ENCODE measurements at regions not wholly inside any gene's neighbourhood (a gene's known extent, or its start where the extent isn't known, plus 50 kb on each side); places are given as distances from the start of the nearest gene placed in this dataset.

DNA sequence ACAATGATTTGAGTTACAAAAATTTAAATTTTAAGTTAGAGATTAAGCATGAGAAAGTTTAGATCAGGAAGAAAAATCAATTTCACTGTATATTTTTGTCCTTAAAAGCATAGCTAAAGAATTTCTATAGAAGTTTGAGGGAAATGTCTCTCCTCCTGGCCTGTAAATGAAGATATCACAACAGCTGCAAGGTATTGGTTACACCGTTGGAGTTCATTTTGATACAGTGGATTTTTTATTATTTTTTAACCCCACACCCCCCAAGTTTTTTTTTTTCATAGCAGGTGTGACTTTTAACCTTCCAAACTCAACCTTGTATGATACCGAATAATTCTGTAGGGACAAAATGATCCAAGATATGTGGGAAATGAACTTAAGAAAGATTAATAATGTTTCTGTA, 156.3 kb downstream of the DISP1 start:
- Histone ChIP-seq H3K9me3 (no peaks in the 10 kb centered on the region), H3K4me2 (no peak overlapping the region), H3K27ac (no peak overlapping the region), H3K4me3 (no peak overlapping the region), H3K4me1 (no peaks in the 10 kb centered on the region)
- TF ChIP-seq RAD21 (conservative IDR thresholded peaks at IDR 0.05 in 1 of 2, IDR thresholded peaks at IDR 0.05 in 1 of 2): no peak
- ChIA-PET CTCF (no interaction called here), POLR2A (no interaction called here)
- 72% methylated on average over 2 of the region's 2 CpGs for WGBS (ENCODE audit: missing lambda C conversion rate)
- ATAC-seq (no peak), FAIRE-seq (no peak), DNase-seq (ENCODE audit: low read depth in 1 of 2, low spot score in 1 of 2) (no peak)

DNA sequence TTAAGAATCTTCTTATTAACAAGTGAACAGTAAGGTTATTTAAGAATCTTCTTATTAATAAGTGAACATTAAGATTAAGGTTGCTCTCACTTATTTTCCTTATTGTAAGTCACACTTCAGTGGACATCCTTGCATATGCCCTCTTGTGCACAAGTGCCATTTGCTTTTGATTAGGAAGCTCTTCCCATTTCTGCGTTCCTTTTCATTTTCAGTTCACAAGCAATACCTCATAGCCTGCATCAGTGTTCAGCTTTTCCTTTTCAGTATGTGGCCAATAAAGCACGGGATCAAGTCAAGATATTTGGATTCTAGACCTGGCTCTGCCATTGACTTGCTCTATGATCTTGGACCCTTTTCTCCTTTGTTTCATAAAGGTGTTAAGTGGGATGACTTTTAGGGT, 158.7 kb downstream of the DISP1 start:
- no peaks in the 10 kb centered on the region for H3K9me3 ChIP-seq
- H3K4me2 ChIP-seq: no peak overlapping the region
- DNase-seq (ENCODE audit: low read depth in 1 of 2, low spot score in 1 of 2) (no peak), FAIRE-seq (no peak), ATAC-seq (no peak)
- no peaks in the 10 kb centered on the region for H3K4me1 ChIP-seq
- POLR2A ChIA-PET: no interaction called here
- no peak overlapping the region for H3K4me3 ChIP-seq
- CTCF ChIA-PET: no interaction called here
- WGBS (ENCODE audit: missing lambda C conversion rate): 27% methylated on average over 2 of the region's 2 CpGs
- TF ChIP-seq HOXA7 (CRISPR knock-in tag; IDR thresholded peaks at IDR 0.05): no peak
- no peak for TF ChIP-seq GATA3 (IDR thresholded peaks at IDR 0.05; ENCODE audit: borderline replicate concordance)
- no peak for TF ChIP-seq HDAC2 (IDR thresholded peaks at IDR 0.05)
- TF ChIP-seq POLR2AphosphoS2 (conservative IDR thresholded peaks at IDR 0.05; ENCODE audit: low read length): no peak
- no peak for TF ChIP-seq PHF8 (IDR thresholded peaks at IDR 0.05; ENCODE audit: borderline replicate concordance, low read depth)
- TF ChIP-seq ESRRA (IDR thresholded peaks at IDR 0.05; ENCODE audit: borderline replicate concordance, low read length): no peak
- TF ChIP-seq ZSCAN20 (CRISPR knock-in tag; IDR thresholded peaks at IDR 0.05): no peak
- TF ChIP-seq, protein P1, sequence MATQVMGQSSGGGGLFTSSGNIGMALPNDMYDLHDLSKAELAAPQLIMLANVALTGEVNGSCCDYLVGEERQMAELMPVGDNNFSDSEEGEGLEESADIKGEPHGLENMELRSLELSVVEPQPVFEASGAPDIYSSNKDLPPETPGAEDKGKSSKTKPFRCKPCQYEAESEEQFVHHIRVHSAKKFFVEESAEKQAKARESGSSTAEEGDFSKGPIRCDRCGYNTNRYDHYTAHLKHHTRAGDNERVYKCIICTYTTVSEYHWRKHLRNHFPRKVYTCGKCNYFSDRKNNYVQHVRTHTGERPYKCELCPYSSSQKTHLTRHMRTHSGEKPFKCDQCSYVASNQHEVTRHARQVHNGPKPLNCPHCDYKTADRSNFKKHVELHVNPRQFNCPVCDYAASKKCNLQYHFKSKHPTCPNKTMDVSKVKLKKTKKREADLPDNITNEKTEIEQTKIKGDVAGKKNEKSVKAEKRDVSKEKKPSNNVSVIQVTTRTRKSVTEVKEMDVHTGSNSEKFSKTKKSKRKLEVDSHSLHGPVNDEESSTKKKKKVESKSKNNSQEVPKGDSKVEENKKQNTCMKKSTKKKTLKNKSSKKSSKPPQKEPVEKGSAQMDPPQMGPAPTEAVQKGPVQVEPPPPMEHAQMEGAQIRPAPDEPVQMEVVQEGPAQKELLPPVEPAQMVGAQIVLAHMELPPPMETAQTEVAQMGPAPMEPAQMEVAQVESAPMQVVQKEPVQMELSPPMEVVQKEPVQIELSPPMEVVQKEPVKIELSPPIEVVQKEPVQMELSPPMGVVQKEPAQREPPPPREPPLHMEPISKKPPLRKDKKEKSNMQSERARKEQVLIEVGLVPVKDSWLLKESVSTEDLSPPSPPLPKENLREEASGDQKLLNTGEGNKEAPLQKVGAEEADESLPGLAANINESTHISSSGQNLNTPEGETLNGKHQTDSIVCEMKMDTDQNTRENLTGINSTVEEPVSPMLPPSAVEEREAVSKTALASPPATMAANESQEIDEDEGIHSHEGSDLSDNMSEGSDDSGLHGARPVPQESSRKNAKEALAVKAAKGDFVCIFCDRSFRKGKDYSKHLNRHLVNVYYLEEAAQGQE (IDR thresholded peaks at IDR 0.05): no peak
- no peak for TF ChIP-seq FOSB (CRISPR knock-in tag; IDR thresholded peaks at IDR 0.05)
- no peak for TF ChIP-seq ZC3H11A (IDR thresholded peaks at IDR 0.05)
- no peak for TF ChIP-seq ZFP36 (IDR thresholded peaks at IDR 0.05; ENCODE audit: borderline replicate concordance, partially characterized antibody)
- TF ChIP-seq RNF2 (IDR thresholded peaks at IDR 0.05; ENCODE audit: borderline replicate concordance, low read depth): no peak
- TF ChIP-seq, protein P2, sequence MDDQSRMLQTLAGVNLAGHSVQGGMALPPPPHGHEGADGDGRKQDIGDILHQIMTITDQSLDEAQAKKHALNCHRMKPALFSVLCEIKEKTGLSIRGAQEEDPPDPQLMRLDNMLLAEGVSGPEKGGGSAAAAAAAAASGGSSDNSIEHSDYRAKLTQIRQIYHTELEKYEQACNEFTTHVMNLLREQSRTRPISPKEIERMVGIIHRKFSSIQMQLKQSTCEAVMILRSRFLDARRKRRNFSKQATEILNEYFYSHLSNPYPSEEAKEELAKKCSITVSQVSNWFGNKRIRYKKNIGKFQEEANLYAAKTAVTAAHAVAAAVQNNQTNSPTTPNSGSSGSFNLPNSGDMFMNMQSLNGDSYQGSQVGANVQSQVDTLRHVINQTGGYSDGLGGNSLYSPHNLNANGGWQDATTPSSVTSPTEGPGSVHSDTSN (IDR thresholded peaks at IDR 0.05): no peak
- TF ChIP-seq CBX2 (IDR thresholded peaks at IDR 0.05; ENCODE audit: borderline replicate concordance, low read depth): no peak
- TF ChIP-seq, protein P3, sequence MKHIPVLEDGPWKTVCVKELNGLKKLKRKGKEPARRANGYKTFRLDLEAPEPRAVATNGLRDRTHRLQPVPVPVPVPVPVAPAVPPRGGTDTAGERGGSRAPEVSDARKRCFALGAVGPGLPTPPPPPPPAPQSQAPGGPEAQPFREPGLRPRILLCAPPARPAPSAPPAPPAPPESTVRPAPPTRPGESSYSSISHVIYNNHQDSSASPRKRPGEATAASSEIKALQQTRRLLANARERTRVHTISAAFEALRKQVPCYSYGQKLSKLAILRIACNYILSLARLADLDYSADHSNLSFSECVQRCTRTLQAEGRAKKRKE (CRISPR knock-in tag; IDR thresholded peaks at IDR 0.05; ENCODE audit: low read depth): no peak
- TF ChIP-seq KDM1A (IDR thresholded peaks at IDR 0.05; ENCODE audit: low read depth): no peak
- no peak for TF ChIP-seq HOXB5 (CRISPR knock-in tag; IDR thresholded peaks at IDR 0.05)
- no peak for TF ChIP-seq CEBPB (IDR thresholded peaks at IDR 0.05)
- TF ChIP-seq EHF (CRISPR knock-in tag; IDR thresholded peaks at IDR 0.05): no peak
- TF ChIP-seq NPAS2 (CRISPR knock-in tag; IDR thresholded peaks at IDR 0.05; ENCODE audit: borderline replicate concordance): no peak
- no peak overlapping the region for H3K27ac ChIP-seq
